ENCODE measurements at regions not wholly inside any gene's neighbourhood (a gene's known extent, or its start where the extent isn't known, plus 50 kb on each side); places are given as distances from the start of the nearest gene placed in this dataset.
A peak's percentile ranks its signal among the peaks of the same experiment; 100 is the strongest.

- Histone ChIP-seq H3K79me2 (ENCODE audit: control insufficient read depth, insufficient read depth, low read length) (no peaks in the 10 kb centered on the region), H3K36me3 (ENCODE audit: control insufficient read depth, insufficient read depth, low read length) (no peaks in the 10 kb centered on the region), H3K27me3 (ENCODE audit: control insufficient read depth, insufficient read depth, low read length) (no peaks in the 10 kb centered on the region), H3K4me3 (replicated peaks in 1 of 4; ENCODE audit: control extremely low read depth in 1 of 4, insufficient read depth in 1 of 4, low read depth in 3 of 4, low read length in 4 of 4) (no peak overlapping the region), H4K20me1 (ENCODE audit: control insufficient read depth, extremely low read depth, insufficient read depth, low read length) (no peaks in the 10 kb centered on the region), H2AFZ (ENCODE audit: low read length) (no peak overlapping the region), H3K9ac (ENCODE audit: insufficient read depth, low read length) (no peak overlapping the region), H3K9me3 (ENCODE audit: control insufficient read depth, insufficient read depth, low read depth, low read length) (peaks cover 1% of the 10 kb centered on the region), H3K4me1 (ENCODE audit: control insufficient read depth, extremely low read depth, insufficient read depth, low read length) (no peaks in the 10 kb centered on the region), H3K4me2 (ENCODE audit: extremely low read depth, insufficient read depth, low read length) (no peak overlapping the region), H3K27ac (ENCODE audit: insufficient read depth, low read length) (no peak overlapping the region)
- TF ChIP-seq CTCF (conservative IDR thresholded peaks at IDR 0.05 in 1 of 2, IDR thresholded peaks at IDR 0.05 in 1 of 2; ENCODE audit: low read depth in 1 of 2, low read length in 2 of 2) (no peak), EZH2 (IDR thresholded peaks at IDR 0.05; ENCODE audit: low read length, missing control alignments) (no peak)
- peak in 1 of 2 donors; percentile 8 for DNase-seq (ENCODE audit: low read depth in 2 of 2)
Observed at GRCh38 chr3:166444756-166445155, 607.5 kb upstream of the BCHE start.

- Histone ChIP-seq H3K4me1 (ENCODE audit: control insufficient read depth, extremely low read depth, insufficient read depth, low read length) (no peaks in the 10 kb centered on the region), H4K20me1 (ENCODE audit: control insufficient read depth, extremely low read depth, insufficient read depth, low read length) (no peaks in the 10 kb centered on the region), H3K27me3 (ENCODE audit: control insufficient read depth, insufficient read depth, low read length) (no peaks in the 10 kb centered on the region), H3K9ac (ENCODE audit: insufficient read depth, low read length) (no peak overlapping the region), H2AFZ (ENCODE audit: low read length) (no peak overlapping the region), H3K4me2 (ENCODE audit: extremely low read depth, insufficient read depth, low read length) (no peak overlapping the region), H3K4me3 (replicated peaks in 1 of 4; ENCODE audit: control extremely low read depth in 1 of 4, insufficient read depth in 1 of 4, low read depth in 3 of 4, low read length in 4 of 4) (no peak overlapping the region), H3K79me2 (ENCODE audit: control insufficient read depth, insufficient read depth, low read length) (no peaks in the 10 kb centered on the region), H3K9me3 (ENCODE audit: control insufficient read depth, insufficient read depth, low read depth, low read length) (peaks cover 1% of the 10 kb centered on the region), H3K36me3 (ENCODE audit: control insufficient read depth, insufficient read depth, low read length) (no peaks in the 10 kb centered on the region), H3K27ac (ENCODE audit: insufficient read depth, low read length) (no peak overlapping the region)
- no peak for DNase-seq (ENCODE audit: low read depth in 2 of 2)
- TF ChIP-seq CTCF (conservative IDR thresholded peaks at IDR 0.05 in 1 of 2, IDR thresholded peaks at IDR 0.05 in 1 of 2; ENCODE audit: low read depth in 1 of 2, low read length in 2 of 2) = no peak
Observed at GRCh38 chr3:166444336-166444735, 607.1 kb upstream of the BCHE start.

GRCh38 chr3:166435469-166436057 is 598.3 kb upstream of the BCHE start:
- no peak overlapping the region for H3K4me2 ChIP-seq (ENCODE audit: extremely low read depth, insufficient read depth, low read length)
- no peak overlapping the region for H3K27ac ChIP-seq (ENCODE audit: insufficient read depth, low read length)
- H3K4me3 ChIP-seq (replicated peaks in 1 of 4; ENCODE audit: control extremely low read depth in 1 of 4, insufficient read depth in 1 of 4, low read depth in 3 of 4, low read length in 4 of 4) = no peak overlapping the region
- no peaks in the 10 kb centered on the region for H3K4me1 ChIP-seq (ENCODE audit: control insufficient read depth, extremely low read depth, insufficient read depth, low read length)
- H3K9ac ChIP-seq (ENCODE audit: insufficient read depth, low read length) = no peak overlapping the region
- TF ChIP-seq EZH2 (IDR thresholded peaks at IDR 0.05; ENCODE audit: low read length, missing control alignments) (no peak), CTCF (conservative IDR thresholded peaks at IDR 0.05 in 1 of 2, IDR thresholded peaks at IDR 0.05 in 1 of 2; ENCODE audit: low read depth in 1 of 2, low read length in 2 of 2) (no peak)
- no peaks in the 10 kb centered on the region for H3K27me3 ChIP-seq (ENCODE audit: control insufficient read depth, insufficient read depth, low read length)
- no peaks in the 10 kb centered on the region for H3K36me3 ChIP-seq (ENCODE audit: control insufficient read depth, insufficient read depth, low read length)
- DNase-seq (ENCODE audit: low read depth in 2 of 2) = peak in 1 of 2 donors; percentile 20
- no peaks in the 10 kb centered on the region for H3K9me3 ChIP-seq (ENCODE audit: control insufficient read depth, insufficient read depth, low read depth, low read length)
- H4K20me1 ChIP-seq (ENCODE audit: control insufficient read depth, extremely low read depth, insufficient read depth, low read length) = no peaks in the 10 kb centered on the region
- no peak overlapping the region for H2AFZ ChIP-seq (ENCODE audit: low read length)
- H3K79me2 ChIP-seq (ENCODE audit: control insufficient read depth, insufficient read depth, low read length) = no peaks in the 10 kb centered on the region
